Hepatocyte (in vitro differentiated cells): ENCODE measurements at regions not wholly inside any gene's neighbourhood (a gene's known extent, or its start where the extent isn't known, plus 50 kb on each side); places are given as distances from the start of the nearest gene placed in this dataset.

Experiments
- DNase-seq: peaks from one replicate; pipeline ENCODE4 v3.0.0-alpha.2; 2016; ENCODE audit warnings: low spot score
- H2AFZ ChIP-seq: fragments of 200-600 bp; sonication (generic); 2 replicates; pipeline ENCODE4 v1.6.0; 2016; ENCODE audit warnings: antibody characterized with exemption, mild to moderate bottlenecking
- H3K27ac ChIP-seq: fragments of 200-600 bp; sonication (generic); 2 replicates; pipeline ENCODE4 v1.5.1; 2016; ENCODE audit warnings: mild to moderate bottlenecking
- H3K27me3 ChIP-seq: fragments of 200-600 bp; sonication (generic); 2 replicates; pipeline ENCODE4 v1.6.1; 2016
- H3K36me3 ChIP-seq: fragments of 200-600 bp; sonication (generic); replicated peaks from 2 replicates; pipeline ENCODE4 v1.5.1; 2016; ENCODE audit warnings: low read depth; ENCODE audit not compliant: insufficient read depth
- H3K4me1 ChIP-seq: fragments of 200-600 bp; sonication (generic); 2 replicates; pipeline ENCODE4 v1.5.1; 2016; ENCODE audit warnings: mild to moderate bottlenecking, moderate library complexity; ENCODE audit not compliant: insufficient read depth
- H3K4me2 ChIP-seq: fragments of 200-600 bp; sonication (generic); 2 replicates; pipeline ENCODE4 v1.6.0; 2016
- H3K4me3 ChIP-seq: fragments of 200-600 bp; sonication (generic); 2 replicates; pipeline ENCODE4 v1.5.1; 2016; ENCODE audit warnings: mild to moderate bottlenecking
- H3K79me2 ChIP-seq: fragments of 200-600 bp; sonication (generic); 2 replicates; pipeline ENCODE4 v1.6.0; 2017; ENCODE audit warnings: mild to moderate bottlenecking
- H3K9me2 ChIP-seq: fragments of 200-600 bp; sonication (generic); replicated peaks from 2 replicates; pipeline ENCODE4 v1.6.0; 2017; ENCODE audit warnings: mild to moderate bottlenecking; ENCODE audit not compliant: insufficient read depth
- H3K9me3 ChIP-seq: fragments of 200-600 bp; sonication (generic); 2 replicates; pipeline ENCODE4 v1.5.1; 2016; ENCODE audit warnings: low read depth, mild to moderate bottlenecking
- H4K20me1 ChIP-seq: fragments of 200-600 bp; sonication (generic); 2 replicates; pipeline ENCODE4 v1.6.0; 2016; ENCODE audit warnings: mild to moderate bottlenecking; ENCODE audit not compliant: insufficient read depth, poor library complexity, severe bottlenecking
- CTCF ChIP-seq: fragments of 200-600 bp; sonication (generic); IDR thresholded peaks from 2 replicates; pipeline ENCODE4 v1.5.1; 2016; ENCODE audit warnings: antibody characterized with exemption, mild to moderate bottlenecking; ENCODE audit not compliant: poor library complexity
- EZH2 ChIP-seq: fragments of 200-600 bp; sonication (generic); IDR thresholded peaks from 2 replicates; pipeline ENCODE4 v1.6.1; 2016; ENCODE audit warnings: antibody characterized with exemption, mild to moderate bottlenecking, borderline replicate concordance
- EZH2phosphoT487 ChIP-seq: fragments of 200-600 bp; sonication (generic); IDR thresholded peaks from one replicate; pipeline ENCODE4 v1.6.1; 2018; ENCODE audit warnings: antibody characterized with exemption, mild to moderate bottlenecking, low read depth, moderate library complexity; ENCODE audit not compliant: unreplicated experiment, severe bottlenecking
- WGBS: methylation state at CpG from one replicate; pipeline ENCODE4 v1.1.6; 2016; ENCODE audit warnings: low lambda C conversion rate; ENCODE audit errors: missing lambda C conversion rate; 5-methylcytosine and 5-hydroxymethylcytosine counted together

GRCh38 chr5:128665747-128666355 is 127.8 kb upstream of the FBN2 start:
- no peak overlapping the region for H2AFZ ChIP-seq
- TF ChIP-seq CTCF: no peak
- TF ChIP-seq EZH2: no peak
- no peak for TF ChIP-seq EZH2phosphoT487
- H3K79me2 ChIP-seq: no peaks in the 10 kb centered on the region
- H3K27me3 ChIP-seq: no peaks in the 10 kb centered on the region
- no peaks in the 10 kb centered on the region for H3K36me3 ChIP-seq
- H3K4me3 ChIP-seq: no peak overlapping the region
- no peaks in the 10 kb centered on the region for H3K4me1 ChIP-seq
- no peak overlapping the region for H3K27ac ChIP-seq
- no peaks in the 10 kb centered on the region for H3K9me2 ChIP-seq
- no peak for DNase-seq
- no peaks in the 10 kb centered on the region for H3K9me3 ChIP-seq
- no peak overlapping the region for H3K4me2 ChIP-seq
- 82% methylated on average over 5 of the region's 5 CpGs for WGBS
- no peaks in the 10 kb centered on the region for H4K20me1 ChIP-seq

- H3K4me3 ChIP-seq: no peak overlapping the region
- no peaks in the 10 kb centered on the region for H3K27me3 ChIP-seq
- H3K9me2 ChIP-seq: no peaks in the 10 kb centered on the region
- no peak overlapping the region for H2AFZ ChIP-seq
- no peaks in the 10 kb centered on the region for H3K36me3 ChIP-seq
- peak; percentile 18 for DNase-seq
- no peaks in the 10 kb centered on the region for H3K79me2 ChIP-seq
- no peaks in the 10 kb centered on the region for H4K20me1 ChIP-seq
- no peak overlapping the region for H3K4me2 ChIP-seq
- H3K27ac ChIP-seq: no peak overlapping the region
- 83% methylated on average over 1 of the region's 1 CpG for WGBS
- no peaks in the 10 kb centered on the region for H3K4me1 ChIP-seq
- no peaks in the 10 kb centered on the region for H3K9me3 ChIP-seq
- TF ChIP-seq CTCF (peak; percentile 39), EZH2phosphoT487 (no peak)
Measured at GRCh38 chr5:128667152-128667551, 129.1 kb upstream of the FBN2 start.

GRCh38 chr5:128667751-128668150 is 129.7 kb upstream of the FBN2 start:
- 100% methylated on average over 1 of the region's 1 CpG for WGBS
- DNase-seq: no peak

More at GRCh38 chr5:128667751-128668150, 129.7 kb upstream of the FBN2 start:
- Histone ChIP-seq H3K36me3 (no peaks in the 10 kb centered on the region), H2AFZ (no peak overlapping the region), H3K4me3 (no peak overlapping the region), H3K9me2 (no peaks in the 10 kb centered on the region), H3K4me2 (no peak overlapping the region), H3K9me3 (no peaks in the 10 kb centered on the region), H3K27me3 (no peaks in the 10 kb centered on the region), H3K27ac (no peak overlapping the region), H4K20me1 (no peaks in the 10 kb centered on the region), H3K79me2 (no peaks in the 10 kb centered on the region), H3K4me1 (no peaks in the 10 kb centered on the region)
- TF ChIP-seq EZH2 (no peak), EZH2phosphoT487 (no peak), CTCF (no peak)
